ENCODE measurements at regions not wholly inside any gene's neighbourhood (a gene's known extent, or its start where the extent isn't known, plus 50 kb on each side); places are given as distances from the start of the nearest gene placed in this dataset.
"Not testable (repeated sequence)": the region's sequence is repeated elsewhere in the genome, so short reads cannot be mapped to it uniquely, and the experiment has no call there.

- POLR2A ChIA-PET (ENCODE audit: unreplicated experiment) = no interaction called here
- H3K4me1 ChIP-seq (ENCODE audit: insufficient read depth, low read length) = peaks cover 26% of the 10 kb centered on the region
- DNase-seq (peak; percentile 83), ATAC-seq (no peak)
- 0 out of 2 replicates have a peak overlapping the region, but pooled peaks have one; percentile 1 for H3K4me3 ChIP-seq (ENCODE audit: low read length)
- no peaks in the 10 kb centered on the region for H3K79me2 ChIP-seq (ENCODE audit: low read length)
- no peaks in the 10 kb centered on the region for H3K9me3 ChIP-seq (ENCODE audit: low read length)
- H3K9me2 ChIP-seq (replicated peaks; ENCODE audit: low read length) = no peaks in the 10 kb centered on the region
- H3K27me3 ChIP-seq (ENCODE audit: low read length) = no peaks in the 10 kb centered on the region
- peak overlapping the region; percentile 66 for H3K27ac ChIP-seq (ENCODE audit: low read length)
- no peaks in the 10 kb centered on the region for H3F3A ChIP-seq (ENCODE audit: low read length, unreplicated experiment)
- no peaks in the 10 kb centered on the region for H3K36me3 ChIP-seq (ENCODE audit: low read depth, low read length)
- no TSS peak for BruUV-seq (replicated peaks)
- H4K20me1 ChIP-seq (ENCODE audit: low read length) = no peaks in the 10 kb centered on the region
- H2AFZ ChIP-seq (ENCODE audit: low read length) = peak overlapping the region; percentile 46
- no peak overlapping the region for H3K9ac ChIP-seq (ENCODE audit: low read length)
- TF ChIP-seq EZH2phosphoT487 (IDR thresholded peaks at IDR 0.05; ENCODE audit: borderline replicate concordance, low read length) (no peak), EZH2 (IDR thresholded peaks at IDR 0.05; ENCODE audit: low read length, unreplicated experiment) (no peak)
- peak overlapping the region; percentile 51 for H3K4me2 ChIP-seq (ENCODE audit: low read length)
- intact Hi-C loops (cut with micrococcal nuclease) = no loop called here
- CTCF ChIA-PET = no interaction called here
These were observed 196.0 kb downstream of the BTBD3 start for GRCh38 chr20:12113468-12114371.

- H3K79me2 ChIP-seq (ENCODE audit: low read length); DNase-seq; H3F3A ChIP-seq (ENCODE audit: low read length, unreplicated experiment); CTCF ChIA-PET; H3K9me3 ChIP-seq (ENCODE audit: low read length); H3K9me2 ChIP-seq (replicated peaks; ENCODE audit: low read length); intact Hi-C loops (cut with micrococcal nuclease); BruUV-seq (replicated peaks); POLR2A ChIA-PET (ENCODE audit: unreplicated experiment); H3K27ac ChIP-seq (ENCODE audit: low read length); H2AFZ ChIP-seq (ENCODE audit: low read length); H3K4me3 ChIP-seq (ENCODE audit: low read length); H3K4me1 ChIP-seq (ENCODE audit: insufficient read depth, low read length); H3K4me2 ChIP-seq (ENCODE audit: low read length); H3K36me3 ChIP-seq (ENCODE audit: low read depth, low read length); H4K20me1 ChIP-seq (ENCODE audit: low read length); H3K9ac ChIP-seq (ENCODE audit: low read length); H3K27me3 ChIP-seq (ENCODE audit: low read length); ATAC-seq: not testable (repeated sequence)
These were observed 211.4 kb downstream of the BTBD3 start for GRCh38 chr20:12129114-12129513.

- H3K4me2 ChIP-seq (ENCODE audit: low read length); H3K9me2 ChIP-seq (replicated peaks; ENCODE audit: low read length); CTCF ChIA-PET; intact Hi-C loops (cut with micrococcal nuclease); H3K9me3 ChIP-seq (ENCODE audit: low read length); H3K36me3 ChIP-seq (ENCODE audit: low read depth, low read length); H3K4me3 ChIP-seq (ENCODE audit: low read length); H3K9ac ChIP-seq (ENCODE audit: low read length); H3K4me1 ChIP-seq (ENCODE audit: insufficient read depth, low read length); POLR2A ChIA-PET (ENCODE audit: unreplicated experiment); H3F3A ChIP-seq (ENCODE audit: low read length, unreplicated experiment); H2AFZ ChIP-seq (ENCODE audit: low read length); H3K79me2 ChIP-seq (ENCODE audit: low read length); DNase-seq; H3K27me3 ChIP-seq (ENCODE audit: low read length); H3K27ac ChIP-seq (ENCODE audit: low read length); H4K20me1 ChIP-seq (ENCODE audit: low read length); BruUV-seq (replicated peaks); ATAC-seq: not testable (repeated sequence)
These were observed 211.8 kb downstream of the BTBD3 start for GRCh38 chr20:12129532-12129931.

- no peaks in the 10 kb centered on the region for H3K9me2 ChIP-seq (replicated peaks; ENCODE audit: low read length)
- H3K27ac ChIP-seq (ENCODE audit: low read length) = no peak overlapping the region
- H3K4me1 ChIP-seq (ENCODE audit: insufficient read depth, low read length) = 0 out of 2 replicates have a peak, but pooled peaks cover 6% of the 10 kb centered on the region
- H2AFZ ChIP-seq (ENCODE audit: low read length) = no peak overlapping the region
- ChIA-PET POLR2A (ENCODE audit: unreplicated experiment) (no interaction called here), CTCF (no interaction called here)
- no peak for TF ChIP-seq EZH2phosphoT487 (IDR thresholded peaks at IDR 0.05; ENCODE audit: borderline replicate concordance, low read length)
- no peak for TF ChIP-seq CTCF (conservative IDR thresholded peaks at IDR 0.05; ENCODE audit: low read depth, low read length)
- no peak for TF ChIP-seq EZH2 (IDR thresholded peaks at IDR 0.05; ENCODE audit: low read length, unreplicated experiment)
- no peak overlapping the region for H3K4me2 ChIP-seq (ENCODE audit: low read length)
- H3F3A ChIP-seq (ENCODE audit: low read length, unreplicated experiment) = no peaks in the 10 kb centered on the region
- H3K27me3 ChIP-seq (ENCODE audit: low read length) = 0 out of 2 replicates have a peak, but pooled peaks cover 6% of the 10 kb centered on the region
- intact Hi-C loops (cut with micrococcal nuclease) = no loop called here
- no peaks in the 10 kb centered on the region for H4K20me1 ChIP-seq (ENCODE audit: low read length)
- no peaks in the 10 kb centered on the region for H3K9me3 ChIP-seq (ENCODE audit: low read length)
- no peaks in the 10 kb centered on the region for H3K36me3 ChIP-seq (ENCODE audit: low read depth, low read length)
- no TSS peak for BruUV-seq (replicated peaks)
- no peak overlapping the region for H3K4me3 ChIP-seq (ENCODE audit: low read length)
- H3K9ac ChIP-seq (ENCODE audit: low read length) = no peak overlapping the region
- no peak for DNase-seq
- no peak for ATAC-seq
- no peaks in the 10 kb centered on the region for H3K79me2 ChIP-seq (ENCODE audit: low read length)
These were observed 213.1 kb downstream of the BTBD3 start for GRCh38 chr20:12130781-12131180.

Measured in PC-3 (cell line).